Kasumi-1 (cell line): ENCODE measurements at regions not wholly inside any gene's neighbourhood (a gene's known extent, or its start where the extent isn't known, plus 50 kb on each side); places are given as distances from the start of the nearest gene placed in this dataset.
"Not testable (repeated sequence)": the region's sequence is repeated elsewhere in the genome, so short reads cannot be mapped to it uniquely, and the experiment has no call there.

Source experiments
- DNase-seq, 2 experiments: peaks; one replicate each; lab custom pipeline; 2025; lab: John Stamatoyannopoulos, UW

- DNase-seq: no peak
Measured at GRCh38 chr2:236375973-236376476, 111.8 kb upstream of the ASB18 start.

- DNase-seq: no peak
Measured at GRCh38 chr2:236376566-236377244, 112.5 kb upstream of the ASB18 start.

GRCh38 chr2:236380051-236380612 lies 115.9 kb upstream of the ASB18 start:
- DNase-seq: no peak

GRCh38 chr2:236381253-236381652 lies 117.0 kb upstream of the ASB18 start:
- not testable (repeated sequence) for DNase-seq

- not testable (repeated sequence) for DNase-seq
Measured at GRCh38 chr2:236389284-236390216, 125.3 kb upstream of the ASB18 start.

- DNase-seq: no peak
Measured at GRCh38 chr2:236393101-236393500, 128.9 kb upstream of the ASB18 start.

- no peak for DNase-seq
Measured at GRCh38 chr2:236393581-236393980, 129.4 kb upstream of the ASB18 start.

- no peak for DNase-seq
Measured at GRCh38 chr2:236394571-236394970, 130.4 kb upstream of the ASB18 start.

GRCh38 chr2:236395067-236395466 lies 130.9 kb upstream of the ASB18 start:
- DNase-seq: no peak

GRCh38 chr2:236396818-236397350 lies 132.7 kb upstream of the ASB18 start:
- no peak for DNase-seq

GRCh38 chr2:236397681-236398080 lies 133.5 kb upstream of the ASB18 start:
- DNase-seq: no peak

GRCh38 chr2:236399409-236399808 lies 135.2 kb upstream of the ASB18 start:
- no peak for DNase-seq

- DNase-seq: no peak
Measured at GRCh38 chr2:236400046-236400574, 135.9 kb upstream of the ASB18 start.

GRCh38 chr2:236400594-236401360 lies 136.6 kb upstream of the ASB18 start:
- DNase-seq: no peak

GRCh38 chr2:236402033-236402790 lies 138.0 kb upstream of the ASB18 start:
- no peak for DNase-seq

- DNase-seq: no peak
Measured at GRCh38 chr2:236403125-236403524, 138.9 kb upstream of the ASB18 start.

GRCh38 chr2:236403811-236404210 lies 139.6 kb upstream of the ASB18 start:
- DNase-seq: no peak

- no peak for DNase-seq
Measured at GRCh38 chr2:236404346-236404745, 140.1 kb upstream of the ASB18 start.

- DNase-seq: no peak
Measured at GRCh38 chr2:236405357-236405756, 141.2 kb upstream of the ASB18 start.

GRCh38 chr2:236408090-236408489 lies 143.9 kb upstream of the ASB18 start:
- no peak for DNase-seq

GRCh38 chr2:236408786-236409185 lies 144.6 kb upstream of the ASB18 start:
- DNase-seq: no peak
